ENCODE measurements at regions not wholly inside any gene's neighbourhood (a gene's known extent, or its start where the extent isn't known, plus 50 kb on each side); places are given as distances from the start of the nearest gene placed in this dataset.

GRCh38 chr18:27478459-27478858 lies 293.4 kb upstream of the CHST9 start:
- TF ChIP-seq CTCF (conservative IDR thresholded peaks at IDR 0.05) (no peak), EZH2 (IDR thresholded peaks at IDR 0.05; ENCODE audit: low read depth) (no peak)

Data from PC-9 (cell line).